Mesendoderm (in vitro differentiated cells): ENCODE measurements at regions not wholly inside any gene's neighbourhood (a gene's known extent, or its start where the extent isn't known, plus 50 kb on each side); places are given as distances from the start of the nearest gene placed in this dataset.

Experiments used
- DNase-seq: peaks from one replicate; pipeline ENCODE4 v3.0.0; 2013
- H2AK5ac ChIP-seq: 2 replicates; pipeline ENCODE4 v1.6.1; 2013; ENCODE audit warnings: low read length, inconsistent platforms
- H2BK120ac ChIP-seq: 2 replicates; pipeline ENCODE4 v1.6.1; 2013; ENCODE audit warnings: low read depth, mild to moderate bottlenecking, low read length, moderate library complexity, mixed read lengths
- H2BK15ac ChIP-seq: replicated peaks from 2 replicates; pipeline ENCODE4 v1.6.1; 2013; ENCODE audit warnings: low read depth, mild to moderate bottlenecking, moderate library complexity
- H2BK5ac ChIP-seq: 2 replicates; pipeline ENCODE4 v1.6.1; 2013; ENCODE audit warnings: low read length, inconsistent platforms
- H3K18ac ChIP-seq: 2 replicates; pipeline ENCODE4 v1.6.1; 2013; ENCODE audit warnings: mild to moderate bottlenecking, low read length, mixed read lengths
- H3K23ac ChIP-seq: one replicate; pipeline ENCODE4 v1.6.1; 2013; ENCODE audit warnings: low read length
- H3K27ac ChIP-seq: 2 replicates; pipeline ENCODE4 v1.5.1; 2013; ENCODE audit warnings: low read depth, mild to moderate bottlenecking, inconsistent platforms, low read length, moderate library complexity
- H3K27me3 ChIP-seq: 2 replicates; pipeline ENCODE4 v1.6.1; 2013; ENCODE audit warnings: low read length, control low read depth, mild to moderate bottlenecking, inconsistent platforms; ENCODE audit not compliant: insufficient read depth, poor library complexity
- H3K36me3 ChIP-seq: 2 replicates; pipeline ENCODE4 v1.6.1; 2013; ENCODE audit warnings: low read length, inconsistent platforms; ENCODE audit not compliant: control insufficient read depth, insufficient read depth
- H3K4ac ChIP-seq: one replicate; pipeline ENCODE4 v1.6.1; 2013; ENCODE audit warnings: low read depth, mild to moderate bottlenecking, low read length, moderate library complexity
- H3K4me1 ChIP-seq: 2 replicates; pipeline ENCODE4 v1.6.1; 2013; ENCODE audit warnings: low read depth, low read length, inconsistent platforms; ENCODE audit not compliant: control insufficient read depth
- H3K4me2 ChIP-seq: 2 replicates; pipeline ENCODE4 v1.6.1; 2013; ENCODE audit warnings: low read length
- H3K4me3 ChIP-seq: 2 replicates; pipeline ENCODE4 v1.5.1; 2013; ENCODE audit warnings: mild to moderate bottlenecking, low read length
- H3K56ac ChIP-seq: one replicate; pipeline ENCODE4 v1.6.1; 2013; ENCODE audit warnings: low read length
- H3K79me1 ChIP-seq: 2 replicates; pipeline ENCODE4 v1.6.1; 2013; ENCODE audit warnings: low read length, inconsistent platforms
- H3K79me2 ChIP-seq: 2 replicates; pipeline ENCODE4 v1.6.1; 2013; ENCODE audit warnings: mild to moderate bottlenecking, low read length; ENCODE audit not compliant: control insufficient read depth, insufficient read depth
- H3K9ac ChIP-seq: 2 replicates; pipeline ENCODE4 v1.6.1; 2013; ENCODE audit warnings: low read length, inconsistent platforms
- H4K5ac ChIP-seq: one replicate; pipeline ENCODE4 v1.6.1; 2013; ENCODE audit warnings: low read length
- H4K8ac ChIP-seq: one replicate; pipeline ENCODE4 v1.6.1; 2013; ENCODE audit warnings: low read depth, mild to moderate bottlenecking, control low read depth, low read length, moderate library complexity
- WGBS: extraction: QIAGEN DNeasy Blood & Tissue Kit; methylation state at CpG from one replicate; pipeline ENCODE4 v1.1.7; 2013; ENCODE audit warnings: low lambda C conversion rate, missing lambda C conversion rate; ENCODE audit not compliant: insufficient coverage; ENCODE audit errors: extremely low coverage; 5-methylcytosine and 5-hydroxymethylcytosine counted together

DNA sequence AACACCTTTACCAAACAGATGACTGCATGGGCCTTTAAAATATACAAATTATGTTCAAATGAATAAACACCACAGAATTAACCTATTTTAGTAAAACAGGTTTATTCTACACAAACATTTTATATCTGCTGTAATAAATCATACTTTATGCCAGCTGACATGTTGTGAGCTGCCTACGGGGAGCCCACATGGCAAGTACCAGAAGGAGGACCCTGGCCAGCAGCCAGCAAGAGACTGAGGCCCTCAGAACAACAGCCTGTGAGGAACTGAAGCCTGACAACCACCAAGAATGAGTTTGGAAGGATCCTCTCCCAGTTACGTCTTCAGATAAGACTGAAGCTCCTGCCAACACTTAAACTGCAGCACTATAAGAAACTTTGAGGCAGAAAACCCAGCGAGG, 377.0 kb downstream of the PDGFC start:
- no peak overlapping the region for H2BK120ac ChIP-seq
- no peak overlapping the region for H3K18ac ChIP-seq
- H3K4ac ChIP-seq = no peak overlapping the region
- H4K8ac ChIP-seq = no peak overlapping the region
- no peaks in the 10 kb centered on the region for H3K27me3 ChIP-seq
- no peak overlapping the region for H3K27ac ChIP-seq
- H3K56ac ChIP-seq = no peak overlapping the region
- no peak for DNase-seq
- H3K79me2 ChIP-seq = no peaks in the 10 kb centered on the region
- no CpG with 5 or more reads among the region's 3 CpGs for WGBS
- no peak overlapping the region for H3K23ac ChIP-seq
- no peaks in the 10 kb centered on the region for H3K79me1 ChIP-seq
- no peak overlapping the region for H3K4me2 ChIP-seq
- no peak overlapping the region for H2AK5ac ChIP-seq
- H3K36me3 ChIP-seq = no peaks in the 10 kb centered on the region
- H4K5ac ChIP-seq = no peak overlapping the region
- H2BK15ac ChIP-seq = no peak overlapping the region
- H3K9ac ChIP-seq = no peak overlapping the region
- no peak overlapping the region for H2BK5ac ChIP-seq
- no peak overlapping the region for H3K4me3 ChIP-seq
- no peaks in the 10 kb centered on the region for H3K4me1 ChIP-seq

DNA sequence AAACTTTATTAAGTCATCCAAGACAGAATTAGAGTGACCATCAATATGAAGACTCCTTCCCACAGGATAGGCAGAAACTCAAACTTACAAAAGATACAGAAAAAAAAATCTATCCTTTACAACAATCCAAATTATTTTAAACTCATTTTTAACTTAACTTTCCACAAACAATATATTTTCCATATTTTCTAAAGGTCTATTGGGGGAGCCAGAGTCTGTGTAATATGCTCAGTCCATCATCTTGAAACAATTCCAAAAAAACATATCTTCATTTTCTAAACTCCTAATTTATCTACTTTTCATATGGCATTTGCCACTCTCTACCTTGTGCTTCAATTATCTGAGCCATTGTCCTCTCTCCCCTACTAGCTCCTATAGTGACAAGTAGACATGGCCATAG, 378.1 kb downstream of the PDGFC start:
- no peak overlapping the region for H3K9ac ChIP-seq
- H3K79me1 ChIP-seq = no peaks in the 10 kb centered on the region
- H3K79me2 ChIP-seq = no peaks in the 10 kb centered on the region
- H3K4me3 ChIP-seq = no peak overlapping the region
- no peak overlapping the region for H3K27ac ChIP-seq
- no peak overlapping the region for H3K56ac ChIP-seq
- H3K4me1 ChIP-seq = no peaks in the 10 kb centered on the region
- no peaks in the 10 kb centered on the region for H3K36me3 ChIP-seq
- H3K4ac ChIP-seq = no peak overlapping the region
- no peak overlapping the region for H4K5ac ChIP-seq
- H2BK15ac ChIP-seq = no peak overlapping the region
- no peak overlapping the region for H3K23ac ChIP-seq
- H2AK5ac ChIP-seq = no peak overlapping the region
- no peak overlapping the region for H3K4me2 ChIP-seq
- no peak for DNase-seq
- no peak overlapping the region for H2BK120ac ChIP-seq
- H3K18ac ChIP-seq = no peak overlapping the region
- H2BK5ac ChIP-seq = no peak overlapping the region
- no peak overlapping the region for H4K8ac ChIP-seq
- H3K27me3 ChIP-seq = no peaks in the 10 kb centered on the region

DNA sequence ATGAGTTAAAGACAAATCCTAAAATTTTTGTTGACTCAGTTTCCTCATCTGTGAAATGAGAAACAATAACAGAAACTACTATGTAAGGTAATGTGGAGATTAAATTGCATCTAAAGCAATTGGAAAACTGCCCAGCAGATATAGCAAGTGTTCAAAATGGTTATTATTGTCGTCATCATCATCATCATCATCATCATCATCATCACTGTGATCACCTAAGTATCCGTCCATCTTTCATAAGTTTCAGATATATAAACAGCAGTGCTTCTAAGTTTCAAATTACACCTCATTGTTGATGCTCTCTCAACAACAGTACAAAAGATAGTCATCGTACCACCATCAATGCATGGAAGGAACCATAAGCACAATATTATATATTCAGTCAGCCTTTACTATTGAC, 379.9 kb downstream of the PDGFC start:
- H3K4me3 ChIP-seq = no peak overlapping the region
- no peak overlapping the region for H2AK5ac ChIP-seq
- H3K18ac ChIP-seq = no peak overlapping the region
- no CpG with 5 or more reads among the region's 3 CpGs for WGBS
- no peak overlapping the region for H3K23ac ChIP-seq
- H3K36me3 ChIP-seq = no peaks in the 10 kb centered on the region
- no peak overlapping the region for H2BK120ac ChIP-seq
- no peak overlapping the region for H3K27ac ChIP-seq
- no peak overlapping the region for H3K4me2 ChIP-seq
- no peaks in the 10 kb centered on the region for H3K4me1 ChIP-seq
- no peak overlapping the region for H3K9ac ChIP-seq
- no peak overlapping the region for H2BK5ac ChIP-seq
- H4K8ac ChIP-seq = no peak overlapping the region
- H3K27me3 ChIP-seq = no peaks in the 10 kb centered on the region
- no peaks in the 10 kb centered on the region for H3K79me1 ChIP-seq
- no peaks in the 10 kb centered on the region for H3K79me2 ChIP-seq
- H2BK15ac ChIP-seq = no peak overlapping the region
- no peak for DNase-seq
- H3K56ac ChIP-seq = no peak overlapping the region
- H3K4ac ChIP-seq = no peak overlapping the region
- no peak overlapping the region for H4K5ac ChIP-seq

DNA sequence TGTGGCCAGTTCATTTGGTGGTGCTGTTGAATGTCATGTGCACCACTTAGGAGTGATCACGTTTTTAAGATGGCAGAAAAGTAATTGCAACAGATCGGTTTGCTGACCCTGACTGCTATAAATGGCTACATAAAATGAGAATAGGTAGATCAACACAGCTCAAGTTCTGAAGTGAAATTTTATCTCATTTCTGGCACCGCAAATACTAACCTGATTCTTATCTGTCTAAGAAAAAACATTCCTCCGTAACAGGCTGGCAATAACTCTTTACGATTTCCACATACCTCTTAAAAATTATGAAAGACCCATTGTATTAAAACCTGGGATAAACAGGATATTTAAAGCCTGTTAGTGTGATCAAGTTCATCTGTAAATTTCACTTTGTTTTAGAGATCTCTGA, 387.5 kb downstream of the PDGFC start:
- Histone ChIP-seq H3K27ac (no peak overlapping the region), H3K9ac (no peak overlapping the region), H3K4me2 (no peak overlapping the region), H3K79me1 (no peaks in the 10 kb centered on the region), H3K23ac (no peak overlapping the region), H4K8ac (no peak overlapping the region), H3K27me3 (no peaks in the 10 kb centered on the region), H2BK5ac (no peak overlapping the region), H2BK120ac (no peak overlapping the region), H3K56ac (no peak overlapping the region), H3K18ac (no peak overlapping the region), H3K4me3 (no peak overlapping the region), H3K4me1 (no peaks in the 10 kb centered on the region), H2AK5ac (no peak overlapping the region), H3K4ac (no peak overlapping the region), H4K5ac (no peak overlapping the region), H3K36me3 (no peaks in the 10 kb centered on the region), H2BK15ac (no peak overlapping the region), H3K79me2 (no peaks in the 10 kb centered on the region)
- no peak for DNase-seq
- WGBS = no CpG with 5 or more reads among the region's 5 CpGs

DNA sequence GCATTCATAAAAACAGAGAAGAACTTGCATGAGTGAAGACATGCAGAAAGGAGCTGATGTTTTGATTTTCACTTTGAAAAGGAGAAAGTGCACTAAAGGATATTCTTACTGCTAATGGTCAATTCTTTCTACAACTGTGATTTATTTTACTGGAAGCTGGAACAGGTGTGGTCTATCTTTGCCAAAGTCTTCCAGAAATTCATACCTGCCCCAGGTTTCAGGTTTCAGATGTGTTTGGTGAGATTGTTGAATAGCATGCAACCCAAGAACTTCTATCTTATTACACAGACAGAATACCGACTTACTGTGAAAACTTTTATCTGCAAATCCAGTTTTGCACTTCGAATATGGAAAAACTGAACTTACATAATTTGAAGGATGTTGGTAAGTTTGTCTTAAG, 388.3 kb downstream of the PDGFC start:
- Histone ChIP-seq H3K27ac (no peak overlapping the region), H3K27me3 (no peaks in the 10 kb centered on the region), H2BK120ac (no peak overlapping the region), H3K36me3 (no peaks in the 10 kb centered on the region), H3K4me2 (no peak overlapping the region), H3K79me2 (no peaks in the 10 kb centered on the region), H3K4ac (no peak overlapping the region), H4K5ac (no peak overlapping the region), H3K4me3 (no peak overlapping the region), H3K79me1 (no peaks in the 10 kb centered on the region), H3K56ac (no peak overlapping the region), H2BK5ac (no peak overlapping the region), H2BK15ac (no peak overlapping the region), H3K4me1 (no peaks in the 10 kb centered on the region), H3K23ac (no peak overlapping the region), H3K9ac (no peak overlapping the region), H2AK5ac (no peak overlapping the region), H3K18ac (no peak overlapping the region), H4K8ac (no peak overlapping the region)
- no CpG with 5 or more reads among the region's 2 CpGs for WGBS
- DNase-seq = no peak

DNA sequence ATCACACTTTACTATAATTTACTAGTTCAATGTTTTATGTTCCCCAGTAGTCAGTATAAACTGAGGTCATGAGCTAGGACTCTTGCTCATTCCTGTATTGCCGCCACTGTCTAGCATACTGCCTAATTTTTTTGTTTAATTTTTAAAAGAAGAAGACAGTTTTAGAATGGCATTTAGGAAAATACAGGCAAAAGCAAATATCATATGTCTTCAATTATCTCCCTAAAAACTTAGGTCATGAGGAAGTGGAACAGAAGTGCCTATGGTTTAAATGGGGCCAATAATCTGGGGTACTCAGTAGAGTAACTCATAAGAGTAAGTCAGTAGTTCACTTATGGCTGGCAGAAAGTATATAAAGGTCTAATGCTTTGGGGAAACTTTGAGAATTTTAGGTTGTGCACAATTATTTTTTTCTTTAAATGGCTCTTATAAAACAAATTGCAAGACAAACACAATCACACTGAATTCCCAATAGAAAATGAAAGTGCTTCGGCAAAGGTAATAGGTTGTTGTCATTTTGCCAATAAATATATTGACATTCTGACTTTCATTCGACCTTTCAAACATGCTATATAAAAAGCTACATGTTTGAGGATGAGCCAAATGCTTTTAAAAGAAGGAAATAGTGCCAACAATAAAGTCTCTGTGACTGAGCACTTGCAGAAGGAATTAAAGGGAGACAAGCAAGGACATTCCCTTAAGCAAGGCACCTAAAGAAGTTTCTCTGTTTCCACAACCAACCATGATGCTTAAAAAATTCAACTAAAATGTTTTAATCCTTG, 390.1 kb downstream of the PDGFC start:
- no CpG with 5 or more reads among the region's 3 CpGs for WGBS
- H3K27ac ChIP-seq = no peak overlapping the region
- H2BK5ac ChIP-seq = no peak overlapping the region

More for the DNA sequence above, 390.1 kb downstream of the PDGFC start:
- H4K8ac ChIP-seq = no peak overlapping the region
- no peaks in the 10 kb centered on the region for H3K4me1 ChIP-seq
- H2AK5ac ChIP-seq = no peak overlapping the region
- no peak overlapping the region for H3K9ac ChIP-seq
- no peaks in the 10 kb centered on the region for H3K79me1 ChIP-seq
- no peaks in the 10 kb centered on the region for H3K36me3 ChIP-seq
- H2BK120ac ChIP-seq = no peak overlapping the region
- H4K5ac ChIP-seq = no peak overlapping the region
- H3K23ac ChIP-seq = no peak overlapping the region
- no peak overlapping the region for H3K4me3 ChIP-seq
- no peaks in the 10 kb centered on the region for H3K27me3 ChIP-seq
- H3K4ac ChIP-seq = no peak overlapping the region
- no peak overlapping the region for H3K18ac ChIP-seq
- no peak overlapping the region for H2BK15ac ChIP-seq
- no peaks in the 10 kb centered on the region for H3K79me2 ChIP-seq
- H3K56ac ChIP-seq = no peak overlapping the region
- no peak overlapping the region for H3K4me2 ChIP-seq
- no peak for DNase-seq
